ENCODE measurements at regions not wholly inside any gene's neighbourhood (a gene's known extent, or its start where the extent isn't known, plus 50 kb on each side); places are given as distances from the start of the nearest gene placed in this dataset.

- Histone ChIP-seq H4K5ac (ENCODE audit: low read depth, low read length) (peak overlapping the region; percentile 53), H2AFZ (replicated peaks; ENCODE audit: low read length, poor library complexity) (peak overlapping the region; percentile 96), H3K4me1 (ENCODE audit: control insufficient read depth, insufficient read depth, low read length) (peaks cover 12% of the 10 kb centered on the region), H3K14ac (replicated peaks; ENCODE audit: low read depth, low read length) (peak overlapping the region; percentile 92), H3K18ac (ENCODE audit: low read depth, low read length) (peak overlapping the region; percentile 43), H2BK5ac (ENCODE audit: low read depth, low read length, poor library complexity, severe bottlenecking) (peak overlapping the region; percentile 59), H3K27me3 (ENCODE audit: control insufficient read depth, insufficient read depth, low read length) (no peaks in the 10 kb centered on the region), H3K27ac (ENCODE audit: insufficient read depth, low read length) (peak overlapping the region; percentile 77), H2AK5ac (ENCODE audit: low read depth, low read length) (peak overlapping the region; percentile 7; the same call in 1 of the 2 replicates), H3K36me3 (ENCODE audit: control insufficient read depth, insufficient read depth, low read length) (no peaks in the 10 kb centered on the region), H3K4me2 (ENCODE audit: low read depth, low read length) (peak overlapping the region; percentile 53), H3K9me1 (ENCODE audit: insufficient read depth, low read length) (peaks cover 9% of the 10 kb centered on the region; the same call in 1 of the 2 replicates), H2BK20ac (ENCODE audit: low read depth, low read length) (peak overlapping the region; percentile 90), H3K23ac (ENCODE audit: low read depth, low read length) (peak overlapping the region; percentile 44), H4K8ac (ENCODE audit: low read depth in 2 of 2, low read length in 2 of 2) (peak overlapping the region; percentile 19 to 75), H3K56ac (ENCODE audit: extremely low read depth, insufficient read depth, low read length) (peak overlapping the region; percentile 50), H4K91ac (ENCODE audit: insufficient read depth, low read depth, low read length) (peak overlapping the region; percentile 61), H3K79me1 (ENCODE audit: low read depth in 1 of 2, low read length in 2 of 2) (no peaks in the 10 kb centered on the region), H3K9me3 (ENCODE audit: control insufficient read depth, insufficient read depth, low read length) (no peaks in the 10 kb centered on the region), H3K4me3 (ENCODE audit: insufficient read depth, low read depth, low read length) (0 out of 2 replicates have a peak overlapping the region, but pooled peaks have one; percentile 6), H2BK120ac (ENCODE audit: low read depth, low read length) (peak overlapping the region; percentile 92), H2BK15ac (ENCODE audit: low read depth, low read length) (peak overlapping the region; percentile 72; the same call in 2 of the 3 replicates), H2AK9ac (replicated peaks; ENCODE audit: low read depth, low read length, poor library complexity) (peak overlapping the region; percentile 51), H4K20me1 (ENCODE audit: insufficient read depth, low read length) (no peaks in the 10 kb centered on the region), H3K4ac (ENCODE audit: low read depth, low read length) (peak overlapping the region; percentile 77), H3K9ac (ENCODE audit: low read depth, low read length) (peak overlapping the region; percentile 58)
- ATAC-seq (ENCODE audit: low read depth) (peak; percentile 85), DNase-seq (peak; percentile 50)
- ChIA-PET POLR2A (ENCODE audit: unreplicated experiment) (interaction anchor here (0.7 kb wide), 1 partner anchor 255 kb away, joined by 3 read pairs; no protein-coding TSS in a partner anchor), CTCF (interaction anchor here (0.8 kb wide), 1 partner anchor 154 kb away, joined by 3 read pairs; no protein-coding TSS in a partner anchor)
- in situ Hi-C loops (cut with MboI; ENCODE audit: low sequenced_read_pairs) (no loop called here), dilution Hi-C loops (cut with HindIII; ENCODE audit: low sequenced_read_pairs, unreplicated experiment) (no loop called here), intact Hi-C loops (cut with micrococcal nuclease) (no loop called here)
- no TSS peak for BruUV-seq (replicated peaks)
- 0% methylated on average over 3 of the region's 20 CpGs; no CpG with 5 or more reads in 1 of the 2 experiments for WGBS, 2 experiments (ENCODE audit: extremely low coverage in 2 of 2, insufficient read length in 1 of 2)
- no peak for TF ChIP-seq RAD21 (IDR thresholded peaks at IDR 0.05; ENCODE audit: low read length)
- TF ChIP-seq, protein P1, sequence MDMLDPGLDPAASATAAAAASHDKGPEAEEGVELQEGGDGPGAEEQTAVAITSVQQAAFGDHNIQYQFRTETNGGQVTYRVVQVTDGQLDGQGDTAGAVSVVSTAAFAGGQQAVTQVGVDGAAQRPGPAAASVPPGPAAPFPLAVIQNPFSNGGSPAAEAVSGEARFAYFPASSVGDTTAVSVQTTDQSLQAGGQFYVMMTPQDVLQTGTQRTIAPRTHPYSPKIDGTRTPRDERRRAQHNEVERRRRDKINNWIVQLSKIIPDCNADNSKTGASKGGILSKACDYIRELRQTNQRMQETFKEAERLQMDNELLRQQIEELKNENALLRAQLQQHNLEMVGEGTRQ (IDR thresholded peaks at IDR 0.05; ENCODE audit: low read depth, low read length): no peak
- TF ChIP-seq, protein P2, sequence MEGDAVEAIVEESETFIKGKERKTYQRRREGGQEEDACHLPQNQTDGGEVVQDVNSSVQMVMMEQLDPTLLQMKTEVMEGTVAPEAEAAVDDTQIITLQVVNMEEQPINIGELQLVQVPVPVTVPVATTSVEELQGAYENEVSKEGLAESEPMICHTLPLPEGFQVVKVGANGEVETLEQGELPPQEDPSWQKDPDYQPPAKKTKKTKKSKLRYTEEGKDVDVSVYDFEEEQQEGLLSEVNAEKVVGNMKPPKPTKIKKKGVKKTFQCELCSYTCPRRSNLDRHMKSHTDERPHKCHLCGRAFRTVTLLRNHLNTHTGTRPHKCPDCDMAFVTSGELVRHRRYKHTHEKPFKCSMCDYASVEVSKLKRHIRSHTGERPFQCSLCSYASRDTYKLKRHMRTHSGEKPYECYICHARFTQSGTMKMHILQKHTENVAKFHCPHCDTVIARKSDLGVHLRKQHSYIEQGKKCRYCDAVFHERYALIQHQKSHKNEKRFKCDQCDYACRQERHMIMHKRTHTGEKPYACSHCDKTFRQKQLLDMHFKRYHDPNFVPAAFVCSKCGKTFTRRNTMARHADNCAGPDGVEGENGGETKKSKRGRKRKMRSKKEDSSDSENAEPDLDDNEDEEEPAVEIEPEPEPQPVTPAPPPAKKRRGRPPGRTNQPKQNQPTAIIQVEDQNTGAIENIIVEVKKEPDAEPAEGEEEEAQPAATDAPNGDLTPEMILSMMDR (conservative IDR thresholded peaks at IDR 0.05; ENCODE audit: low read depth, low read length): no peak
Measured at GRCh38 chr13:26476111-26476781, 81.2 kb upstream of the WASF3 start.

All from IMR-90 (cell line).